T-cell (primary cell): ENCODE measurements at regions not wholly inside any gene's neighbourhood (a gene's known extent, or its start where the extent isn't known, plus 50 kb on each side); places are given as distances from the start of the nearest gene placed in this dataset.

Experiments
- ATAC-seq, 4 experiments: fragments of 200-7000 bp in 3 of 4; fragments of 150-1000 bp in 1 of 4; cut with Tn5 transposase; replicated peaks in 1 of 4; 1 replicate in 3 of 4; 2 replicates in 1 of 4; pipeline ENCODE4 v1.10.0; 2021; ENCODE audit warnings: moderate library complexity in 3 of 4, mild to moderate bottlenecking in 2 of 4, moderate number of reproducible peaks in 1 of 4
- CTCF ChIA-PET, 2 donors: fragments of 300-600 bp; sonication (Branson Sonifier 250); formaldehyde crosslinking; loops; one replicate each; lab custom pipeline; 2022; ENCODE audit warnings: antibody characterized with exemption in 2 of 2; lab: Charles Lee
- POLR2A ChIA-PET, 2 donors: fragments of 300-600 bp; sonication (Branson Sonifier 250); formaldehyde crosslinking; loops; one replicate each; lab custom pipeline; 2022; ENCODE audit warnings: antibody characterized with exemption in 2 of 2; lab: Charles Lee
- DNase-seq, 35 experiments: peaks; one replicate each; pipeline versions ENCODE4 v3.0.0 to v3.0.0-alpha.2; 2013 to 2023
- H3K27ac ChIP-seq: one replicate; pipeline ENCODE4 v1.5.1; 2013; ENCODE audit warnings: low read length
- H3K27me3 ChIP-seq, 2 experiments: replicated peaks in 1 of 2; 1 replicate in 1 of 2; 2 replicates in 1 of 2; pipeline versions ENCODE4 v1.6.1 to v1.7.0; 2013; ENCODE audit warnings: low read length in 1 of 2, mixed read lengths in 1 of 2; ENCODE audit not compliant: control insufficient read depth in 2 of 2, insufficient read depth in 2 of 2; ENCODE audit errors: extremely low read depth in 1 of 2
- H3K36me3 ChIP-seq, 2 donors: 1 replicate in 1 of 2; 2 replicates in 1 of 2; pipeline versions ENCODE4 v1.6.1 to v1.7.0; 2013; ENCODE audit warnings: low read length in 1 of 2; ENCODE audit not compliant: control insufficient read depth in 2 of 2, insufficient read depth in 1 of 2; ENCODE audit errors: extremely low read depth in 1 of 2
- H3K4me1 ChIP-seq, 2 experiments: 1 replicate in 1 of 2; 2 replicates in 1 of 2; pipeline versions ENCODE4 v1.6.1 to v1.7.0; 2013; ENCODE audit warnings: low read length in 2 of 2, mixed read lengths in 1 of 2; ENCODE audit not compliant: insufficient read depth in 2 of 2, control insufficient read depth in 1 of 2; ENCODE audit errors: extremely low read depth in 1 of 2
- H3K4me3 ChIP-seq, 2 donors: 1 replicate in 1 of 2; 2 replicates in 1 of 2; pipeline versions ENCODE4 v1.5.1 to v1.7.0; 2013; ENCODE audit warnings: mild to moderate bottlenecking in 2 of 2, low read length in 1 of 2, moderate library complexity in 1 of 2; ENCODE audit not compliant: control insufficient read depth in 1 of 2; ENCODE audit errors: extremely low read depth in 1 of 2
- H3K9me3 ChIP-seq: 2 replicates; pipeline ENCODE4 v1.7.0; 2013
- H3K27ac Mint-ChIP-seq, 2 donors: one replicate each; pipeline ENCODE4 v1.8.0; 2020 to 2021; ENCODE audit warnings: mild to moderate bottlenecking in 2 of 2, mixed read lengths in 2 of 2
- H3K27me3 Mint-ChIP-seq, 2 donors: one replicate each; pipeline ENCODE4 v1.8.0; 2021 to 2022; ENCODE audit warnings: mixed read lengths in 2 of 2
- H3K36me3 Mint-ChIP-seq: one replicate; pipeline ENCODE4 v1.8.0; 2021; ENCODE audit warnings: mixed read lengths
- H3K4me1 Mint-ChIP-seq, 3 donors: one replicate each; pipeline ENCODE4 v1.8.0; 2020 to 2022; ENCODE audit warnings: mixed read lengths in 3 of 3, mild to moderate bottlenecking in 1 of 3
- H3K4me3 Mint-ChIP-seq, 3 donors: one replicate each; pipeline ENCODE4 v1.8.0; 2020 to 2022; ENCODE audit warnings: mild to moderate bottlenecking in 3 of 3, mixed read lengths in 3 of 3, moderate library complexity in 3 of 3
- H3K9me3 Mint-ChIP-seq, 3 donors: one replicate each; pipeline ENCODE4 v1.8.0; 2020 to 2022; ENCODE audit warnings: mixed read lengths in 3 of 3
- WGBS: methylation state at CpG from one replicate; pipeline ENCODE4 v1.1.5; 2013; ENCODE audit warnings: missing lambda C conversion rate; ENCODE audit not compliant: insufficient coverage; 5-methylcytosine and 5-hydroxymethylcytosine counted together

DNA sequence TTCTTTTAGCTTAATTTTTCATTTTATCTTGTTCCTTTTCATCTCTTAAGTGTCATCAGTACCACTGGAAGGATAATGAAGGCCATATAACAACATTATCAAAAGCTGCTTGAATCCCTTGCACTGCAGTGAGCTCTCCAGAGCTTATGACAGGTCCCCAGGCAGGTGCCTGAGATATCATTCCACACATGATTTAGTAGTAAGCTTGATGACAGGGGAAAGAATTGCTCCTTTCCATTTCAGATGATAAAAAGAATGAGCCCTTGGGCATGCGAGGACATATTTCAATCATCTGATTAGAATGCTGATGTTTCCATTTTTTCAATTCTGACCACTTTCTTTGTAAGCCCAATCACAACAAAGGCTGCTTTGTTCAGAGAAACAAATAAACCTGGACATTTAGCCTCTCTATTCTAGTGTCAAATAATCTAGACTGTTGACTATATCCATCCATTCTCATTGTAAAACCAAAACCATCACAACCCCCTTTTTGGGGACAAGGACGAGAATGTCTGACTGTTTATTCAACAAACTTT, 567.8 kb downstream of the IGSF11 start:
- POLR2A ChIA-PET, result no interaction called here
- no peaks in the 10 kb centered on the region for H3K9me3 ChIP-seq
- H3K27ac Mint-ChIP-seq, result no peak overlapping the region
- no peaks in the 10 kb centered on the region for H3K36me3 ChIP-seq
- H3K4me1 ChIP-seq, result no peaks in the 10 kb centered on the region
- H3K27ac ChIP-seq, result no peak overlapping the region
- no peaks in the 10 kb centered on the region for H3K27me3 Mint-ChIP-seq
- H3K4me3 Mint-ChIP-seq, result no peak overlapping the region
- no peak for DNase-seq
- CTCF ChIA-PET, result no interaction called here
- no CpG with 5 or more reads among the region's 2 CpGs for WGBS
- ATAC-seq, result no peak
- H3K4me1 Mint-ChIP-seq, result no peaks in the 10 kb centered on the region
- H3K4me3 ChIP-seq, result no peak overlapping the region
- H3K27me3 ChIP-seq, result no peaks in the 10 kb centered on the region
- no peaks in the 10 kb centered on the region for H3K36me3 Mint-ChIP-seq
- peaks cover 9 to 18% (median 11%) of the 10 kb centered on the region in 3 donors for H3K9me3 Mint-ChIP-seq

DNA sequence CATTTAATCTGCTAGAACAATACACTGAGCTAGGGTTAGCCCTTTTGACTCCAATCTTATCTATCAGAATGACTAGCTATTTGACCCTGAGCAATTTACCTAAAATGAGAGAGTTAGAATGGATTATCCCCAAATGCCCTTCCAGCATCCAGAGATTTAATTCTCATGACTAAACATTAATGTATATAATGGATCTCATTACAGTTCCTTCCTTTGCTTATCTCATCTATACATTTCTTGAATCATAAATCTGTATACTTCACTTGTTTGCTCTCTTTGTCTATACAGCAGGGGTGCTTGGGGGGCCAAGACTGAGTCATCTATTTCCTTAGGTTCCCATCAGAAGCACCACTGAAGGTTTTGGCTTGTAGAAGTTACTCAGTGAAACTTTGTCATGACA, 565.8 kb downstream of the IGSF11 start:
- H3K27ac ChIP-seq, result no peak overlapping the region
- ChIA-PET POLR2A (no interaction called here), CTCF (no interaction called here)
- no peaks in the 10 kb centered on the region for H3K36me3 ChIP-seq
- Mint-ChIP-seq H3K9me3 (peaks cover 9 to 19% (median 13%) of the 10 kb centered on the region in 3 donors), H3K27me3 (no peaks in the 10 kb centered on the region), H3K4me3 (no peak overlapping the region), H3K27ac (no peak overlapping the region), H3K36me3 (no peaks in the 10 kb centered on the region), H3K4me1 (no peaks in the 10 kb centered on the region)
- H3K27me3 ChIP-seq, result no peaks in the 10 kb centered on the region
- no peak for ATAC-seq
- no peak for DNase-seq
- H3K4me1 ChIP-seq, result no peaks in the 10 kb centered on the region
- H3K9me3 ChIP-seq, result no peaks in the 10 kb centered on the region
- no peak overlapping the region for H3K4me3 ChIP-seq

DNA sequence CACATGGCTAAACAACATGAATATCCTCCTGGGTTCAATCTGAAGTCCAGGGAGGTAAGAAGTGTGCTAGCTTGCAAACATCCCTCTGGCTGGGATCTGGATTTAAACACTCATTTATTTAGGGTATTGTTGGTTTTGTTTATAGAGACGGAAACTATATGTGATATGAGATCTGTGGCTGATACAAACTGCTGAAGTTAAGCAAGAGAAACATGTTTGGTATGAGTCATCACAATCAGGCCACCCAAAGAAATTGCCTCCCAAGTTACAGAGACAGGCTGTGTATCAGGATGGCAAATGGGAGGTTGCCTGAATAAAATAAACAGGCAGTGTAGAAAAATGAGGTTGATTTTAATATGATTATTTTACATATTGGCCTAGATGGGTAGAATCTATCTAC, 562.1 kb downstream of the IGSF11 start:
- Mint-ChIP-seq H3K4me3 (no peak overlapping the region), H3K27me3 (no peaks in the 10 kb centered on the region), H3K9me3 (peaks cover 7 to 14% (median 13%) of the 10 kb centered on the region in 3 donors), H3K36me3 (no peaks in the 10 kb centered on the region), H3K27ac (no peak overlapping the region), H3K4me1 (no peaks in the 10 kb centered on the region)
- ChIA-PET POLR2A (no interaction called here), CTCF (no interaction called here)
- ATAC-seq (no peak), DNase-seq (no peak)
- Histone ChIP-seq H3K4me1 (no peaks in the 10 kb centered on the region), H3K4me3 (no peak overlapping the region), H3K9me3 (no peaks in the 10 kb centered on the region), H3K27ac (no peak overlapping the region), H3K27me3 (no peaks in the 10 kb centered on the region), H3K36me3 (no peaks in the 10 kb centered on the region)
- WGBS, result no CpG with 5 or more reads among the region's 1 CpG

DNA sequence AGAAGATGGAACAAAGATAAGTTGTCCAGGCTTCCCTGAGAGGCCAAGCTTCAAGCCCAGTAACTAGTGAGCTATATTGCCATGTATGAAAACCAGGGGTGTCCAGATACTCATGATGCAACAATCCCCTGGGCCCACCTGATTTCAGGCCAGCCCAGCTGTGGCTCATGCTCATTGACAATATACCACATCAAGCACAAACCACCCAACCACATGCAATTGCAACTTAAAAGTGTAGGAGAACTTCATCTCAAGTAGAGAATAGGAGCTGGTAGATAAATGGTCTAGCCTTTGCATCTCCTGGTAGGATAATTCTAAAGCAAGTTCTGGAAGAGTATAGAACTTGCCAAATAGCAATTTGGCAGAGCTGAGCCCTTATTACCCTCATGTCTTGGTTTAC, 561.3 kb downstream of the IGSF11 start:
- H3K27ac ChIP-seq, result no peak overlapping the region
- POLR2A ChIA-PET, result no interaction called here

DNA sequence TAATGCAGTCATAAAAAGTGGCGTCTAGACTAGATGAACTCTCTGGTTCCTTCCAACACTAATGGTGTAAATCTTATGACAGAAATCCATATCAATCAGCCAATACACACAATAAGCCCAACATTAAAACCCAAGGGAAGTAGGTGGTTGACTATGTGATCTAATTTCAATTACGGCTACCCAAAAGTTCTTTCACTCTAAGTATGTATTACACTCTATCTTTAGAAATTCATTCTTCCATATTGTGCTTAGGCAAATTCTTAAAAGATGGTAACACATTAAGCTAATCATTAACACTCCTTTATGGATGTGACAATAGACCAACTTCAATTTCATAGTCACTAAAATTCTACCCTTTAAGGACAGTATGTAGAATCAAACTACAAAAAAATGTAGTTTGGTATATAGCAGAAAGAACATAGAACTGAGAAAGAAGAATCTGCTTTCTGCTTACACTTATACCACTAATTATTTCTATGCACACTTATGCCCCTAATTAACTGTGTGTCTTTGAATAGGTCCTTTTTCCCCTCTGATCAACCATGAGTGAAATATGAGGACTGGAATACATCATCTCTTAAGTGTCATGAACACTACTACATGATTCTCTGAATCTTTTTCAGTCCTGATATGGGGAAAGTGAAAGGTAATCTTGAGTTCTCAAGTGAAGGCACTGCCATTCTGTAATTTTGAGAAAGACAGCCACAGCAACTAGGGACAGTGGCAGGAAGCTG, 557.6 kb downstream of the IGSF11 start:
- POLR2A ChIA-PET, result no interaction called here
- no peak overlapping the region for H3K4me3 ChIP-seq
- no peaks in the 10 kb centered on the region for H3K9me3 ChIP-seq
- H3K27ac Mint-ChIP-seq, result no peak overlapping the region
- no CpG with 5 or more reads among the region's 2 CpGs for WGBS
- H3K4me3 Mint-ChIP-seq, result no peak overlapping the region
- ATAC-seq, result no peak
- no peak overlapping the region for H3K27ac ChIP-seq
- no peaks in the 10 kb centered on the region for H3K4me1 Mint-ChIP-seq
- CTCF ChIA-PET, result no interaction called here
- H3K27me3 Mint-ChIP-seq, result no peaks in the 10 kb centered on the region
- no peaks in the 10 kb centered on the region for H3K27me3 ChIP-seq
- no peak for DNase-seq
- H3K36me3 Mint-ChIP-seq, result no peaks in the 10 kb centered on the region
- no peaks in the 10 kb centered on the region for H3K36me3 ChIP-seq
- no peaks in the 10 kb centered on the region for H3K4me1 ChIP-seq
- peaks cover 3 to 5% (median 4%) of the 10 kb centered on the region in 3 donors for H3K9me3 Mint-ChIP-seq

More for the DNA sequence above, 561.3 kb downstream of the IGSF11 start:
- Mint-ChIP-seq H3K4me3 (no peak overlapping the region), H3K27ac (no peak overlapping the region), H3K36me3 (no peaks in the 10 kb centered on the region), H3K27me3 (no peaks in the 10 kb centered on the region), H3K9me3 (peaks cover 4 to 13% (median 11%) of the 10 kb centered on the region in 3 donors), H3K4me1 (no peaks in the 10 kb centered on the region)
- H3K4me1 ChIP-seq, result no peaks in the 10 kb centered on the region
- CTCF ChIA-PET, result no interaction called here
- no peaks in the 10 kb centered on the region for H3K27me3 ChIP-seq
- H3K9me3 ChIP-seq, result no peaks in the 10 kb centered on the region
- H3K36me3 ChIP-seq, result no peaks in the 10 kb centered on the region
- DNase-seq (no peak), ATAC-seq (no peak)
- H3K4me3 ChIP-seq, result no peak overlapping the region

DNA sequence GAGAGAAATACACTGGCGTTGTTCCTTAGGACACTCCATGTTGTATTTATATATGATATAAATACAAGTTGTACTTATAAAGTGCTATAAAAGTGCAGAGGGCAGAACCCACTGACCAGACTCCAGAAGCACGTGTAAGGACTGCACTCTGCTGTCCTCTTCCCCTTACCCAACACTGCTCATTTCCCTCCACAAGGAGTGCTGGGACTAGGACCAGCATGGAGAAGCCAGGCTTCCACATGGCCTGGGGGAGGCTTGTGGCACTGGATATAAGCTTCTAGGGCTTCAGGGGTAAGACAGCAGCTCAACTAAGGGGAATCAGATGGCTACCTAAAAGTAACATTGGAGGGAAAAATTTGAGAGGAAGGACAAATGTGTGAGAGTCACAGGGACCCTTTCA, 556.9 kb downstream of the IGSF11 start:
- DNase-seq, result no peak
- WGBS, result no CpG with 5 or more reads among the region's 2 CpGs
- Mint-ChIP-seq H3K4me3 (no peak overlapping the region), H3K27me3 (no peaks in the 10 kb centered on the region), H3K36me3 (no peaks in the 10 kb centered on the region), H3K4me1 (no peaks in the 10 kb centered on the region), H3K9me3 (peaks cover 2 to 4% (median 3%) of the 10 kb centered on the region in 3 donors), H3K27ac (no peak overlapping the region)
- ChIA-PET CTCF (no interaction called here), POLR2A (no interaction called here)
- H3K27me3 ChIP-seq, result no peaks in the 10 kb centered on the region
- no peaks in the 10 kb centered on the region for H3K9me3 ChIP-seq
- no peak for ATAC-seq
- H3K4me1 ChIP-seq, result no peaks in the 10 kb centered on the region
- H3K36me3 ChIP-seq, result no peaks in the 10 kb centered on the region
- no peak overlapping the region for H3K4me3 ChIP-seq
- no peak overlapping the region for H3K27ac ChIP-seq
